Lower leg skin (tissue), 3 donors: ENCODE measurements at regions not wholly inside any gene's neighbourhood (a gene's known extent, or its start where the extent isn't known, plus 50 kb on each side); places are given as distances from the start of the nearest gene placed in this dataset.

Experiments used
- CTCF ChIP-seq, 3 donors: fragments of 450-650 bp; IDR thresholded peaks; one replicate each; pipeline ENCODE4 v1.5.1; 2016; ENCODE audit warnings: antibody characterized with exemption in 3 of 3, mild to moderate bottlenecking in 3 of 3, moderate library complexity in 2 of 3
- POLR2A ChIP-seq, 2 donors: fragments of 450-650 bp; IDR thresholded peaks; one replicate each; pipeline ENCODE4 v1.6.1; 2016 to 2017; ENCODE audit warnings: antibody characterized with exemption in 2 of 2, mild to moderate bottlenecking in 1 of 2, moderate library complexity in 1 of 2

- TF ChIP-seq CTCF (IDR thresholded peaks at IDR 0.05) = no peak
- TF ChIP-seq POLR2A (IDR thresholded peaks at IDR 0.05) = no peak
These were observed 503.3 kb upstream of the FAM241A start for GRCh38 chr4:111641813-111642579.
